DMS79 treated with DMSO at 0.1 percent for 48 hours (cell line): ENCODE measurements at regions not wholly inside any gene's neighbourhood (a gene's known extent, or its start where the extent isn't known, plus 50 kb on each side); places are given as distances from the start of the nearest gene placed in this dataset.

Experiments used
- DNase-seq: peaks from one replicate; lab custom pipeline; 2025; lab: John Stamatoyannopoulos, UW

DNA sequence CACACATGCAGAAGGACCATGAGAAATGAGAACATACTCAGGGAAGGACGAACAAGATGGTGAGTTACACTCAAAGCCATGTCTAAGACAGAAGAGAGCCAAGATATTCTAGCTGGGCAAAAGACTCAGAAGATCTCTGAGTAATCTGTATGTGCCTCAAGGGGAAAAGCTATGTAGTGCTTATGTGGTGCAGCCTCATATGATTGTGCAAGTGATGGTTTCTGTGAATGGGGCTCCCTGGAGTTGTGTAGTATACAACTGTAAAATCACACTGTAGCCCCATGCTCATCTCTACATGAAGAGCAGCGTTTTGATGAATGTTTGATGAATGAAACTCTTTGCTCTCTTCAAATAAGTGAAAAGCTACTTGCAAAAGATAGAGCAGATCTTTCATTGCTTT, 57.5 kb downstream of the OSR1 start:
- DNase-seq = no peak

DNA sequence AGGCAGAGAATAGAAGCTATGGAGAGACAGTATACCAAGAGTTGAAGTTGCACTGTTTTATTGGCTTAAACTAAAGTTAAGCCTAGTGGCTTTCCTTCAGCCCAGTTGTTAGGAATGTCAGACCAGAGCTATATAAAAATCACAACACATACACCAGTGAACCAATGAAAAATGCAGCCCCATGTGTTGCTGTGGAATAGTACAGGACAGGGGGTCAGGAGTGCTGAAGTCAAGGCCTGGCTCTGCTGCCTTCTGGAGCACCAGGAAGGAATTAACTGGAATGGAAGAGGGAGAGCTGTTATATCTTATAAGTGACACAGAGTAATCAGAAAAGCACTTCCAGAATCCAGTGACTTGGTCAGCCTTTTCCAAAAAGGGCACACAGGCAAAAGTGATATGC, 58.9 kb downstream of the OSR1 start:
- DNase-seq = no peak

DNA sequence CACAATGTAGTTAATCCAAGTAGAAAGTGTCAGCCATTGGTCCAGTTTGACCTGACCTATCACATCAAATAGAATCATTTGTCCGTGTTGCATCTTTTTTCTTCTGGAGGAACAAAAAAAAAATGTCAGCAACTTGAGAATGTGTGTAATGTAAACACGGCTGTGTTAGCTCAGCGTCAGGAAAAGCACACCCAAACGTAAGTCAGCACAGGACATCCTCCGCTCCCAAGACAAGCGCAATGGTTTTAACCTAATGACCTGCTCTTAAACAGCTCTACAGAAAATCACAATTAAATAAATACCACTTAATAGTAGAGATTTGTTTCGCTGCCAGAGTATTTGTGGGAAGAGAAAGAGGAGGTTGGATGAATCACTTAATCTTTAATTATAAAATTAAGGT, 59.4 kb downstream of the OSR1 start:
- no peak for DNase-seq

DNA sequence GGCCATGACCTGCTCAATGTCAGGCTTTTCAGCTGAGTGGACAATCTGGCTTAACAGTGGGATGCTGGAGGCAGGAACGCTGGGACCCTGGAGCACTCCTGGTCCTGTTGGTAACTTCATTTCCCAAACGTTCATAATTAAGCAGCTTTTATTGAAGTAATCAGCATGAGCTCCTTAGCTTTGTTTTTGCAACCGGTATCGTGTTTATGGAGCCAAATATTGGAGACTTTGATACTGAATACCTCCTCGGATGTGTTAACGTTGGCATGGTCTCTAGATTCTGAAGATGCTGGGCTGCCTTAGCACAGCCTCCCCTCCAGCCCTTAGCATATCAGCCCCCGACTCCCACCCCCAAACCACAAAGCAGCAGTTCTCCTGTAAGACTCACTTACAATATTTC, 60.7 kb downstream of the OSR1 start:
- no peak for DNase-seq

DNA sequence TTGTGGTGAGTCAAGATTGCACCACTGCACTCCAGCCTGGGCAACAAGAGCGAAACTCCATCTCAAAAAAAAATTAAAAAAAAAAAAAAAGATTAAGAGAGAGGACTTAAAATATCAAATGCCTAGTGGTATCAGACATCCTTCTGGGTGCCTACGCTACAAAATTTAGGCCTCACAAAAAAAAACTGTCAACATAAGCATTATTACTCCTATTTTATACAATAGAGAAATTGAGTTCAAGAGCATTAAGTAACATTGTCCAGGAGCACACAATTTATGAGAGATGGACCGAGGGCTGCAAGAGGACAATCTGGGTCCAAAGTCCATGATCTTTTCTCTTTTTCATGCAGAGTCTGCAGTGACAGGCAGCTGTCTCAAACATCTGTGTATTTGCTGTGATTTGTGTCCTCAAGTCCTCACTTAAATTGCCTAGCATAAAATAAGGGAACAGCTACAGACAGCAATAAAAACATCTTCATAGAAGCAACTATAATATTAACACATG, 62.4 kb downstream of the OSR1 start:
- DNase-seq = no peak

DNA sequence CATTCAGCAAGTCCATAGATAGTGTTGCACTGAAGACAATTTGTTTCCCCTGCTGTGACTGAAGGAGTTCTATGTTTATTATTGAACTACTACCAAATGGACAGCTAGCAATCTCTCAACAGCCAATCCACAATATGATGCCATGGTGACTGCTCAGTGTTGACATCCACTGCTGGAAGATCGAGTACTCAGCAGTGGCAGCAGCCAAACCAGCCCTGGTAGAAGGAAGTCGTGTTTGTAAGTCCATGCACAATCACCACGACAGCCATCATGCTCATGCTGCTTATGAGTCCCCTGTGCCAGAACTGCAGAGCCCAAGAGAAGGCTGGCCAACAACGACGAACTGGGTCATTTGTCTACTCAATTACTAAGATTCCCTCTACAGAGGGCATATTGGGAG, 66.4 kb downstream of the OSR1 start:
- no peak for DNase-seq

DNA sequence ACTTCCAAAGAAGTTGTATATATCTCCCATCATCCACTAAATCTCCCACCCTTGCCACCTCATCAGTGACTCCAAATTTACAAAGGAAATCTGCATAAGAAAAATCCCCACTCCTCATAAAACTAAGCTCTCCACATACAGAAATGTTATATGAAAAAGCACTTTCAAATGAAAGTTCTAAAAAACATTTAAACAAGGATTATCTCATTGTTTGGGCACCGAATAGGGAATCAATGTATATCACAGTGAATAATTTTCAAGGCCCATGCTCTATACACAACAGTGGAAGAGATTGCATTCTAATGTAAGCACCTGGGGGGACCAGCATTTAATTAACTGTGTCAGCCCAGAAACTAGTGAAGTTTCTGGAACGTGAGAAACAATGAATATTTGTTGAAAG, 70.1 kb downstream of the OSR1 start:
- DNase-seq = no peak

DNA sequence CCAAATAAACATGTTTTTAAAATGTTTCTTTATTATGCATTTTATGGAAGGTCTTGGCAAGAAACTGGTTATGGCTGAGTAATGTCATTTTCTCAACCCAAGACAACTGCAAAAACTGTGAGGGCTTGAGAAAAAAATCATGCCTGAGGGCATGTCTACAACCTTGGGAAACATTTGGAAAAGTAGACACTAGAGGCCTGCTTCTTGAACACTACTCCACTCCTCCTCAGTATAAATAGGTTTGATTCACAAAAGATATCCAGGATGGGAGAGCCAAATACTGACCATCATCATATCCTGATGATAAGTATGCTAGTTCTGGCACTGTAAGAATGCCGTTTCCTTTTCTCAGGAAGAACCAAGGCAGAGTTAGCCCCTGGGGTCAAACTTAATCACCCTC, 71.1 kb downstream of the OSR1 start:
- DNase-seq = no peak

DNA sequence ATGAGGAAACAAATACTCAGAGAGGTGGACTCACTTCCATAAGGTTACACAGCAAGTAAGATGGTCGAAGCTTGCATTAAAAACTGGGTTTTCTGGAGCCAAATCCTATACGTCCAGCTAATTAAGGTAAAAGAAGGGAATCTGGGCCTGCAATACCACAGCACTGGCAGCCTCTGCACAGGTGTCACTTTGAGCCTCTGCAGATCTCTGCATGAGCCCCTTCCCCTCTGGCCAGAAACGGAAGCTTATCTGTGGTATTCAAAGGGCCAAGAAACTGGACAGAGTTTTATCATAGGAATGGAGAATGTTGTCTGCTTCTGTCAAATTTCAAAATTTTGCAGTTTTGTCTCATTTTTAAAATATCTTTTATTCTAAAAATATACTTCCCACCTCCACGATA, 76.1 kb downstream of the OSR1 start:
- no peak for DNase-seq

DNA sequence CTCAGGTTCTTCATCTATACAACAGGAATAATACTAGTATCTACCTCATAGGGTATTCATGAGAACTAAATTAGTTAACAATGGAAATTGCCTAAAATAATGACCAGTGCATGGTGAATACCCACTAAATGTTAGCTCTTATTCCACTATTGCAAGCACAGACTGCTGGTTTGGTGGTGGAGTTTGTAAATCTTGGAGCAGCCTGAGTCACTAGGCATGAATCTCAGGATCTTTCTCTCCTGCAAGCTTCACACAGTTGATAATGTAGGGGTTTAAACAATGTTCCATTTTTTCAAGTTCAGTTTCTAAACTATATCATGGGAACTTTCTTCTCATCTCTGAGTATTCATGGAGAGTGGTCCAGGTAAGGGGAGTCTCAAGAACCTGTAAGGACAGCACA, 84.0 kb downstream of the OSR1 start:
- no peak for DNase-seq

DNA sequence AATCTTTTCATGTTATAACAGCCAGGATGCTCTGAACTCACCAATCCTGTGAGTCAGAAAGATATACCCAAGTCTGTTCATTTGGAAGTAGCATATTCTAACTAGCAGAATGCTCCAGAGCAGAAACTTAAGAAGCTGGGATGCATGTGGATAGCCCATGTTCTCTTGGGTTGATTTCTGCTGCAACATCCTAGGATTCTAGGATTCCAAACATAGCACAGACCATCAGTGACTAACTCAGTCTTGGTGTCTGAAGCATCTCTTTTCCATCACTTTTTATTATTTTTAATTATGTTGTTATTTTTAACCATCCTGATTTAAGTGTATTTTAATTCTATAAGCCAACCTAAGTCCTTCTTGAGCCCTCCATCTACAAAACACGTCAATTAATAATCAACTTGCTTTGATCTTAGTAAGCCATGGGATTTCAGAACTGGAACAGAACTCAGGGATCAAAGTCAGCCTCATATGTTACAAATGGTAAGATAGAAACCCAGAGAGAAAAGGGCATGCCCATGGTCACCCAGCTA, 85.4 kb downstream of the OSR1 start:
- no peak for DNase-seq

DNA sequence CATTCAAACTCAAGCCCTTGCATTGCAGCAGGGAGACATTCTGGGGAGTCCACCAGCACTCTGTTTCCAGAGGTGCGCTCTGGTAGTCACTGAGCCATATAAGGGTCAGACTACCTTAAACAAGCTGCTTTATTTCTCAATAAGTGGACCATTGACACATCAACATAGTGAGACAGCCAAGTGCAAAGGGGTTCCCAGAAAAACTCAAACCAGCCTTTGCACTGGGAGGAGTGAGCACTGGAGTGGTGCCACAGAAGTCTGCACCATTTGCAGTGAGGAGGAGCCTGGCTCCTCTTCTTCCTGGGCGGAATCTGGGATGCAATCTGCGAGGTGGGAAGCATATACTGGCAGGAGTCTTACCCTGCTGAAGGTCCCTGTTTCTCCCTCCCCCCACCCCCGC, 86.4 kb downstream of the OSR1 start:
- DNase-seq = no peak

DNA sequence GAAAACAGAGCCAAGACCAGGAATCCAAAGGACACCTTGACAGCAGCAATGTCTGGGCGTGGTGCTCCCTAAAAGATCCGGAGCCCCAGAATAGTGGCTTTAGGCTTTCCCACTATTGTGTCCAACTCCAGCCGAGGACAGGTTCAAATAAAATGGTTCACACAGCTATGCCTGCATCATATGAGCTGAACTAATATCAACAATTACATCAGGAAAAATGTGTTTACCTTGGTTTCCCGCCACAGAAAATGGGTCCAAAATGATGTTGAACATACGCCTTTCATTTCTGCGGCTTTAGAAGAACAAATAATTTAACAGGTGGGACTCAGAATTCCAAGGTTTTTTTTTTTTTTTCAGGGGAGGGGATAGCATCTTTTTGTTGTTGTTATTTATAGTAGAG, 93.6 kb downstream of the OSR1 start:
- DNase-seq = no peak

DNA sequence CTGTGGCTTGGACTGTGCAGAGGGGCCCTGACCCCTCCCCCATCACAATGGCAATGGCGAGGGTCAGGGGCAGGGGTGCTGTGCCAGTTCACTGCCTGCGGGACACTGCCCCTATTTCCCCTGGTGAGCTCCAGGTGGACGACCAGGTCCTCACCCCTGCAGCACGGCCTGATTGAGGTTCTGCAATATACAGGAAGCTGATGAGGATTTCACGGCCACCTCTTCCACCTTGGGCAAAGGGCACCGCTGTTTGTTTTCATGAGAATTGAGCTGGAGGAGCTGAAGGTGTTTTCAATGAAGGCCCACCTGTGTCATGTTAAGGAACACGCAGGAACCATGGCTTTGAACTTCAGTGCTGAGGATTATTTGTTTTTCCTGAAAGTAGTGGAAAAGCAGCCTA, 96.3 kb downstream of the OSR1 start:
- no peak for DNase-seq

DNA sequence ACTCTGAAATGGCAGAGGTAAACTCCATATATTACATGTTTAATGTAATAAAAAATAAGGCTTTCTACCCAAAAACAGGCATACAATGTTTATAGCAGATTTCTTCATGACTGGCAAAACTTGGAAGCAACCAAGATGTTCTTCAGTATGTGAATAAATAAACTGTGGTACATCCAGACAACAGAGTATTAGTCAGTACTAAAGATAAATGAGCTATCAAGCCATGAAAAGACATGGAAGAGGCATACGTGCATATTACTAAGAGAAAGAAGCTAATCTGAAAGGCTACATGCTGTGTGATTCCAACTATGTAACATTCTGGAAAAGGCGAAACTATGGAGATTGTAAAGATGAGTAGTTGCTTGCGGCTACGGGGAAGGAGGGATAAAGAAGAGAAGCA, 97.4 kb downstream of the OSR1 start:
- DNase-seq = no peak

DNA sequence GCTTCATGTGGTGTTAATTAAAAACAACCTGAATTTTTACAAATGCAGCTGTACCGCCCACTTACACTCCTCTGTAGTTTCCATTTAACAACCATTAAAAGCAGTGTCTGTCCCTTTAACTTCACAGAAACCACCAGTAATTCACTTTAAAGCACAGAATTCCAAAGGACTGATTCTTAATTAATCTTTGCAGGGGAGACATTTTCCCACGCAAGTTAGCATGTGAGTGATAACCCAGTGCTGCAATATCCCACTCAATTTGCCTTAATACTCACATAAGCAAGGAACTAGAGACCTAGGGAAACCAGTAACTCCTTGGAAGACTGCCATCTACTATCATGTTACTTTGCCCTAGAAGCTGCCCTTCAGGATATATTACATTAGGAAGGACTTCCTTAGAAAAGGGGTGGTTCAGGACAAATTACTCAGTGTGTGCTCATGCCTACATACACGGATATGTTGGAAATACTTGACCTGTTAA, 102.3 kb downstream of the OSR1 start:
- no peak for DNase-seq

DNA sequence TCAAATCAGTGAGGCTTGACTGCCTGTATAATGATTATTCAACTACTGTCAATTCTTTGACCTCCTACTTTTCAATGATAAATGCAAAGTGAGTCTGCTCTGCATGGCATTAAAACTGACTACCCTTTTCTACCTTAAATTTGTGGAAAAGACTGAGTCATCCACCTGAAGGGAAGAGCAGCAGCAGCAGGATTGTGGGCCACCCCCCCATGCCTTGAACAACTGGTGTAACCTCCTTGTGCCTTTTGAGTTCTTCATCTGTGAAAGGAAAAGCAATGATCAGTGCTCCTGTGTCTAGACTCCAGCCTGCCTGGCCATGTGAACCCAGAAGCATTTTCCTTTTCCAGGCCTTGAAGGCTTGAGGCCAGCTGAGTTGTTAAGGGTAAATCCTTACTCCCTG, 102.9 kb downstream of the OSR1 start:
- no peak for DNase-seq

DNA sequence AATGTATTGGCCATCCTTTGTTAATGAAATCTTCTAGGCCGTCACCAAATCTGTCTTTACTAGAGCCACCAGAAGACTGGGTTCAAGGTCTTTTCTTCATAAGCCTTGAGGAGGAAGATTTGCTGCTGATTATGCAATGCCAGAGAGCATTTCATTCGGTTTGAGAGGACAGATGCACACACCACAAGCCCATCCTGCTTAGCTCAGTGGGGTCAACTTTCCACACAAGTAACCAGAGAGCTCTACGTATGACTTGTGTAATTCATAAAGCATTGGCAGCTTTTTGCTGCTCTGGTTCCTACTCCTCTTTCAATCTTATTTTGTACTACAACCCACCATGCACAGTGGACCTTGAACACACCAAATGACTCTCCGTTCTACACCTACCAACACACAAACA, 106.9 kb downstream of the OSR1 start:
- no peak for DNase-seq

DNA sequence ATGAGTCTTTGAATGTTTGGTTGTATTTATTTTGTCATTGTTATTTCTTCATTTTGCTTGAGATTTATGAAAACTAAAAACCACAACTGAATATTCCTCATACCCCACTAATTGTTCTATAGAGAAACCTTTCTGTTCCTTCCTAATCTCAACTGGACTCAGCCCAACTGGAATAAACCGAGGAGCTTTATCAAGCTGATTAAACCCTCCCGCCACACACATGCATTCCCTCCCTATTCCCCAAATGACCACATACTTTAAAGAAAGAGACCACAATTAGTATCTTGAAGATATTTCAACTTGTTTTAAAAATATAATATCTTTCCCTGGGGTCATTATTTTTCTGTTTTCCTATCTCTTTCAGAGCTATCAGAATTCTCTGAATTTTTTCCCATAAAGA, 107.5 kb downstream of the OSR1 start:
- no peak for DNase-seq

DNA sequence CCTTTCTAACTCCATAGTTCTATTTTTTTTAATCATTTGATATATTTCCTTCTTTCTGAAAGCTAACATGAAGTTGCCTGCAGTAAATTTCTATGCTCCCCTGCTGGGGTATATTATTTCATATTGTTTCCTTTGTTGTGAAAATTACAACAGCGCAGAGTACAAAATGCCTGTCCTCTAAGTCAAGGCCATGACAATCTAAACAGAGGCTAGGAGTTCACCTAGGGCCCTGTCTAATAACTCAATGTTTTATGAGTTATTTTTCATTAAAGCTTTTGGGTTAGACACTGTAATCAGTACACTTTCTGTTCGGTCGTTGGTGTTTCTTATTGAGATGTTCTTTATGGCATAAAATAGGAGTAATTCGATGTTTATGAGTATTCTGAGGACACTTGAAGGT, 111.2 kb downstream of the OSR1 start:
- DNase-seq = no peak

DNA sequence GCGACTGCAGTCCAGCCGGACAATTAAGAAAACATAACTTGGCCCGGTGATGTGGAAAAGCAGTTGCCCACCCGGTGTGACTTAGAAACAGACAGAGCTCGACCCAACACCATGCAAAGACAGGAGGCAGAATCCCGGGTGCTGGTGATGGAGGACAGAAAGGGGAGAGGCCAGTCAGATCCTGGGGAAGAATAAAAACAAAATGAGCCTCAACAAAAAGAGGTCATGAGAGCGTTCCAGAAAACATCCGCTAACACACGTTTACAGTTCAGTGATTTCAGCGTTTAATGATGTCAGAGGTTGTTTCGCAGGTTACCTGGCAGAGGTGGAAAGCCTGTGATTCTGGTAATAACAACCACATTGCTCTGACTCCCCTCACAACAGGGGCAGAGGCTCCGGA, 111.9 kb downstream of the OSR1 start:
- no peak for DNase-seq

DNA sequence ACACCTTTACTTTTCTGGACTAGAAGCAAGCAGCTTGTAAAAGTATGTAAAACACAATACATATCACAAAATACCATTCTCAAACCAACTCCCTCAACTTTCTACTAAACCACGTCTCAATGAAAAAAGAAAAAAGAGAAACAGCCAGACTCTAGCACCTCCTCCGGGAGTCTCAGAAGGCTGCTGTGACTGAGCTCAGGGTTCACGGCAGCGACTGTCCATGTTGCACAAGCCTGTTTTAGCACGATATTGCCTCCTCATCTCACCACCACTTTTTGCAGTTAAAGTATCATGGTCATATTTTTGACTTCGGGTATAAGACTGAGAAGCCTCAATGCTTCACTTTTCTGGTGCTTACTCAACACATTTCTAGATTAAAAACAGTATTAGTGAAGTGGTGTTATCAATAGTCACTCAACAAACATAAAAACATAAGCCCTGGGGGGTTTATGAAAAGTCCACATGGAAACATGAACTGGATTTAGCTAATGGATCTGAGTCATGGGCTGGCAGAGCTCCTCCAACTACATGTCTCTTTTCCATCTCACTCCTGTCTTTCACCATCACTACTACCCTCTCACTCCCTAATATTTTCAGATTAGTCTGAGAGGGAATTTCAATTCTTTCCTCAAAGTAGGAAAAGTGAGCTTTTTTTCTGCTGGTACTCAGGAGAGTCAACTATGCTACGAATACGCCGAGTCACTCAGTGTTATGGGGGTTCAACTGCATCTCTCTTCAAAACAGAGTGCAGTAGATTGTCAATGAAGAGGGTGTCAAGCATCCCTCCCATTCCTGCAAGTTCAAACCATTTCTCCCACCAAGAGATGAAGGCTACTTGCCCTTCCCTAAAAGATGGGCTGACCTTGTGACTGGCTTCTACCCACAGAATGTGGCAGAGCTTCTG, 113.7 kb downstream of the OSR1 start:
- DNase-seq = no peak

DNA sequence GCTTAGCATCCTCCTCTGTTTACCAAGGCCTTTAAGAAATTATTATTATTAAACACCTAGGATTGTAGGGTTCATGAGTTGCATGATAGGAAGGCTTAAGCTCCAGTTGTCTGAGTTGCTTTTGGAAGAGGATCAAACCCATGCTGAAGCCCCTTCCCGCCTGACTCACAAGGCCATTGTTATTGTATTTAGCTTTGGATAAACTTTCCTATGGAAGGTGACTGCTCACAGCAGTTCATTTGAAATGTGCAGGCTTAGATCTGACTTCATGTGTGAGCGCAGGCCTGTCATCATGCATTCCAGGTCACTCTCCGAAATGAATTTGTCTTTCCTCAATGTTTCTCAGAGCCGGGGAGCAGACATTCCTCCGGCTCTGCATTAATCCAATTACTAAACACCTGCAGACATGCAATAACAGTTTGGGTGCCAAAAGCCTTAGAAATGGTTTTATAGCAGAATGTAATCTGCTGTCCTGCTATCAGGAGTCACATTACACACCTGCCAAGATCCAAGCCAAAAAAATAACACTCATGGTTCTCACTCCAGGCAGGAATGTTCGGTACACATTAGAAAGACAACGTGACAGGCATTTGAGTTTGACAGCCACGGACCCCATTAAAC, 119.9 kb downstream of the OSR1 start:
- DNase-seq = no peak
